HFF-Myc (cell line): ENCODE measurements at regions not wholly inside any gene's neighbourhood (a gene's known extent, or its start where the extent isn't known, plus 50 kb on each side); places are given as distances from the start of the nearest gene placed in this dataset.
"Not testable (repeated sequence)": the region's sequence is repeated elsewhere in the genome, so short reads cannot be mapped to it uniquely, and the experiment has no call there.

Experiments used
- DNase-seq: peaks from one replicate; pipeline ENCODE4 v3.0.0-alpha.2; 2011; ENCODE audit warnings: low read depth; ENCODE audit errors: extremely low read depth
- H3K4me3 ChIP-seq: replicated peaks from 2 replicates; pipeline ENCODE4 v1.5.1; 2011; ENCODE audit warnings: low read depth, mild to moderate bottlenecking, control low read depth, low read length
- TF ChIP-seq, protein P1 (sequence below): IDR thresholded peaks from 2 replicates; pipeline ENCODE4 v1.5.1; 2012; ENCODE audit warnings: mild to moderate bottlenecking, low read depth, low read length, control low read depth; ENCODE audit errors: missing control alignments

- TF ChIP-seq, protein P1, sequence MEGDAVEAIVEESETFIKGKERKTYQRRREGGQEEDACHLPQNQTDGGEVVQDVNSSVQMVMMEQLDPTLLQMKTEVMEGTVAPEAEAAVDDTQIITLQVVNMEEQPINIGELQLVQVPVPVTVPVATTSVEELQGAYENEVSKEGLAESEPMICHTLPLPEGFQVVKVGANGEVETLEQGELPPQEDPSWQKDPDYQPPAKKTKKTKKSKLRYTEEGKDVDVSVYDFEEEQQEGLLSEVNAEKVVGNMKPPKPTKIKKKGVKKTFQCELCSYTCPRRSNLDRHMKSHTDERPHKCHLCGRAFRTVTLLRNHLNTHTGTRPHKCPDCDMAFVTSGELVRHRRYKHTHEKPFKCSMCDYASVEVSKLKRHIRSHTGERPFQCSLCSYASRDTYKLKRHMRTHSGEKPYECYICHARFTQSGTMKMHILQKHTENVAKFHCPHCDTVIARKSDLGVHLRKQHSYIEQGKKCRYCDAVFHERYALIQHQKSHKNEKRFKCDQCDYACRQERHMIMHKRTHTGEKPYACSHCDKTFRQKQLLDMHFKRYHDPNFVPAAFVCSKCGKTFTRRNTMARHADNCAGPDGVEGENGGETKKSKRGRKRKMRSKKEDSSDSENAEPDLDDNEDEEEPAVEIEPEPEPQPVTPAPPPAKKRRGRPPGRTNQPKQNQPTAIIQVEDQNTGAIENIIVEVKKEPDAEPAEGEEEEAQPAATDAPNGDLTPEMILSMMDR, result no peak
- no peak overlapping the region for H3K4me3 ChIP-seq
- no peak for DNase-seq
These were observed 424.8 kb downstream of the IRX1 start for GRCh38 chr5:4020400-4020799.

DNA sequence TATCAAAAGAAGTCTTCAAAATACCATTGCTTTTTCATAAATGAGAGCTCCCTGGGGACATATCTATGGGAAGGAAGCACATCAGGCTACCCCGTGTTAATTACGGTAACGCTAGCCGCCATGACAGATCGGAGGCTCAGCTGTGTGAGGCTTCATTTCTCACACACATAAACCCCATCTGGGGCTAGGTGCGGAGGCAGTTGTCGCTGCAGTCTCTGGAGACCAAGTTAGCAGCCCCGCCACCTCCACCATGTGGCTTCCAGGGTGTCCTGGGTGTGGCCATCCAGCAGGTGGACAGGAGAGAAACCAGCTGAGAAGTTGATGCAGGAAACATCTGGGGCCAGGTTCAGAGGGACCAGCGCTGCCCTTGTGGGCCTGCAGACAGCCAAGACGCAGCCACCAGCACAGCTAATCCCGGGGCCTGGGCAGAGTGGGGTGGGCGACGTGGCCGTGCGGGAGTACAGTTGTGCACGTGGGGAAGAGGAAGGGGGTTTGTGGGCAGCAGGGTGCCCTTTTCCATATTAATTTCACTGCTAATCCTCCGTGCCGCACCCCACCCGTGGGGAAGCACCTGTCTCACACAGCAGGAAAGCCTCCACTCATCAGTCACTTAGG lies 426.5 kb downstream of the IRX1 start:
- DNase-seq, result no peak
- no peak overlapping the region for H3K4me3 ChIP-seq
- TF ChIP-seq, protein P1, result no peak

DNA sequence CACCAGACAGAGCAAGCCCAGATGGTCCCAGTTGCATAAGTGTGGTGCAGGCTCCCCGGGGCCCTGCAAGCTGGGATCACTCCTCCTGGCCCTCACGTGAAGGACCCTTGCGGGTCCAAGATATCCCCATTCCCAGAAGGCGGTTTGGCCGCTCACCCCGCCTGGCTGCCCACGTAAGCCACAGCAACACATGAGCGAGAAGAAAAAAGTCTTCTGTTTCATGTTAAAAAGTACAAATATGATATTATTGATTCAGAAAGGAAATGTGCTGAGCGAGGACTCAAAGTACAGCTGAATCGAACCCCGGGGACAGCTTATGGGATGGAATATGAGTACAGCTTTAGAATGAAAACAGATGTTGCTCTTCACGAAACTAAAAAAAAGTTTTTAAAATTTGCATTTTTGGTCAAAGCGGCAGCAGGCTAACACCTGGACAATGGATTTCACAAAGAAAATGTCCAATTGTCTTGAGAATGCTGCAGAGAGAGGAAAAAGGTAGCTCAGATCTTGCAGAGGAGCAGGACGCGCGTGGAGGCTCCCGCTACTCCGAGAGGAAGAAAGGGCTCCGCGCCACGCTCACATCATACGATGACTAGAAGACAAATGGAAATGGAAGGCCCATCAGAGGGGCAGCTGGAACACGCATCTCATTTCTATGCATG lies 427.6 kb downstream of the IRX1 start:
- H3K4me3 ChIP-seq, result no peak overlapping the region
- no peak for DNase-seq
- TF ChIP-seq, protein P1, result no peak

GRCh38 chr5:4023753-4024335 lies 428.2 kb downstream of the IRX1 start:
- H3K4me3 ChIP-seq, result no peak overlapping the region
- TF ChIP-seq, protein P1, result no peak
- no peak for DNase-seq

GRCh38 chr5:4027088-4027734 lies 431.6 kb downstream of the IRX1 start:
- DNase-seq, result no peak
- TF ChIP-seq, protein P1, result no peak

DNA sequence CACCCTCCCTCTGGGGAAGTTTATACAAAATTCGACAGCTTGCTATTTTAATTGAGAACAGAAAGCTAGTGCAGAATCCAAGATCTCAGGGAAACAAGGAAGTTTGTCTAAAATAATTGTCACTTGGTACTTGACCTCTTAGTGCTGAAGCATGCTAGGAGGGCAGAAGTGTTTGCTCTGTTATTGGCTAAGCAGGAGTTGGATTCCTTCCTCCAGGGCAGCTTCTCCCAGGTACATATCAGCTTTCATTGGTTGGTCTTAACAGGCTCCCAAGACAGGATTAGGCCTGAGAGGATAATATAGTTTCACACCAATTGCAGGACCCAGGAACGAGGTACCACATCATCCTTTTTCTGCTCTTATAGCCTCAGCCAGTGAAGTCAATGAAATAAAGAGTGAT lies 432.8 kb downstream of the IRX1 start:
- no peak for DNase-seq
- TF ChIP-seq, protein P1, result no peak
- H3K4me3 ChIP-seq, result no peak overlapping the region

More at GRCh38 chr5:4027088-4027734, 431.6 kb downstream of the IRX1 start:
- H3K4me3 ChIP-seq, result no peak overlapping the region

DNA sequence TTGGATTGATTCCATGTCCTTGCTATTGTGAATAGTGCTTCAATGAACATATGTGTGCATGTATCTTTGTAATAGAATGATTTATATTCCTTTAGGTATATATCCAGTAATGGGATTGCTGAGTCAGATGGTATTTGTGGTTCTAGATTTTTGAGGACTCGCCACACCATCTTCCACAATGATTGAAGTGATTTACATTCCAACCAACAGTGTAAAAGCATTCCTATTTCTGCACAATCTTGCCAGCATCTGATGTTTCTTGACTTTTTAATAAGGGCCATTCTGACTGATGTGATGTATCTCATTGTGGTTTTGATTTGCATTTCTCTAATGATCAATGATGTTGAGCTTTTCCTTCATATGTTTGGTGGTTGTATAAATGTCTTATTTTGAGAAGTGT lies 437.9 kb downstream of the IRX1 start:
- DNase-seq, H3K4me3 ChIP-seq: not testable (repeated sequence)
